ENCODE measurements at regions not wholly inside any gene's neighbourhood (a gene's known extent, or its start where the extent isn't known, plus 50 kb on each side); places are given as distances from the start of the nearest gene placed in this dataset.

- TF ChIP-seq EZH2 (IDR thresholded peaks at IDR 0.05; ENCODE audit: low read length, unreplicated experiment) (no peak), CTCF (conservative IDR thresholded peaks at IDR 0.05; ENCODE audit: low read depth, low read length) (no peak)
Measured at GRCh38 chr6:28789553-28790083, 134.2 kb downstream of the TRIM27 start.

Measured in PC-3 (cell line).